AG09309 (cell line): ENCODE measurements at regions not wholly inside any gene's neighbourhood (a gene's known extent, or its start where the extent isn't known, plus 50 kb on each side); places are given as distances from the start of the nearest gene placed in this dataset.

ENCODE experiments used
- DNase-seq: peaks from one replicate; pipeline ENCODE4 v3.0.0-alpha.2; 2010; ENCODE audit warnings: low read depth
- H3K4me3 ChIP-seq: 2 replicates; pipeline ENCODE4 v1.5.1; 2011; ENCODE audit warnings: mild to moderate bottlenecking, low read depth, low read length, moderate library complexity; ENCODE audit not compliant: control insufficient read depth
- TF ChIP-seq, protein P1 (sequence below): IDR thresholded peaks from 2 replicates; pipeline ENCODE4 v1.5.1; 2011; ENCODE audit warnings: mild to moderate bottlenecking, low read depth, low read length, inconsistent platforms; ENCODE audit not compliant: insufficient read depth, control insufficient read depth; ENCODE audit errors: missing control alignments

DNA sequence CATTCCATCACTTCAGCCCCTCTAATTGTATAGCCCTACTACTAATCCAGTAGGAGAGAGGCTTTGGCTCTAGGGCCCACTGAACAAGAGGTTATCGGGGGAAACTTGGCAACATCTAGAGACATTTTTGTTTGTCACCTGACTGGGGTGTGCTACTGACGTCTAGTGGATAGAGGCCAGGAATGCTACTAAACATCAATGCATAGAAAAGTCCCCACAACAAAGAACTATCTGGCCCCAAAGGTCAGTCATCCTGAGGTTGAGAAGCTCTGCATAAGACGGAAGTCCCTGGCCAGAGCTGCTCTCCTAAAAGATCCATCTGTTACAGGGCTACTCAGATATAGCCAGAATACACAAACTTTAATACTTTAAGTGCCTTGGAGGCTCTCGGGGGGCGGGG is 570.6 kb upstream of the KLF4 start:
- TF ChIP-seq, protein P1, sequence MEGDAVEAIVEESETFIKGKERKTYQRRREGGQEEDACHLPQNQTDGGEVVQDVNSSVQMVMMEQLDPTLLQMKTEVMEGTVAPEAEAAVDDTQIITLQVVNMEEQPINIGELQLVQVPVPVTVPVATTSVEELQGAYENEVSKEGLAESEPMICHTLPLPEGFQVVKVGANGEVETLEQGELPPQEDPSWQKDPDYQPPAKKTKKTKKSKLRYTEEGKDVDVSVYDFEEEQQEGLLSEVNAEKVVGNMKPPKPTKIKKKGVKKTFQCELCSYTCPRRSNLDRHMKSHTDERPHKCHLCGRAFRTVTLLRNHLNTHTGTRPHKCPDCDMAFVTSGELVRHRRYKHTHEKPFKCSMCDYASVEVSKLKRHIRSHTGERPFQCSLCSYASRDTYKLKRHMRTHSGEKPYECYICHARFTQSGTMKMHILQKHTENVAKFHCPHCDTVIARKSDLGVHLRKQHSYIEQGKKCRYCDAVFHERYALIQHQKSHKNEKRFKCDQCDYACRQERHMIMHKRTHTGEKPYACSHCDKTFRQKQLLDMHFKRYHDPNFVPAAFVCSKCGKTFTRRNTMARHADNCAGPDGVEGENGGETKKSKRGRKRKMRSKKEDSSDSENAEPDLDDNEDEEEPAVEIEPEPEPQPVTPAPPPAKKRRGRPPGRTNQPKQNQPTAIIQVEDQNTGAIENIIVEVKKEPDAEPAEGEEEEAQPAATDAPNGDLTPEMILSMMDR, result no peak
- H3K4me3 ChIP-seq, result no peak overlapping the region
- no peak for DNase-seq

- TF ChIP-seq, protein P1, result no peak
- H3K4me3 ChIP-seq, result no peak overlapping the region
Observed at GRCh38 chr9:108058135-108058814, 568.7 kb upstream of the KLF4 start.

GRCh38 chr9:108057421-108058134 is 568.0 kb upstream of the KLF4 start:
- H3K4me3 ChIP-seq, result no peak overlapping the region
- peak; percentile 95 for DNase-seq

More at GRCh38 chr9:108058135-108058814, 568.7 kb upstream of the KLF4 start:
- DNase-seq, result no peak

DNA sequence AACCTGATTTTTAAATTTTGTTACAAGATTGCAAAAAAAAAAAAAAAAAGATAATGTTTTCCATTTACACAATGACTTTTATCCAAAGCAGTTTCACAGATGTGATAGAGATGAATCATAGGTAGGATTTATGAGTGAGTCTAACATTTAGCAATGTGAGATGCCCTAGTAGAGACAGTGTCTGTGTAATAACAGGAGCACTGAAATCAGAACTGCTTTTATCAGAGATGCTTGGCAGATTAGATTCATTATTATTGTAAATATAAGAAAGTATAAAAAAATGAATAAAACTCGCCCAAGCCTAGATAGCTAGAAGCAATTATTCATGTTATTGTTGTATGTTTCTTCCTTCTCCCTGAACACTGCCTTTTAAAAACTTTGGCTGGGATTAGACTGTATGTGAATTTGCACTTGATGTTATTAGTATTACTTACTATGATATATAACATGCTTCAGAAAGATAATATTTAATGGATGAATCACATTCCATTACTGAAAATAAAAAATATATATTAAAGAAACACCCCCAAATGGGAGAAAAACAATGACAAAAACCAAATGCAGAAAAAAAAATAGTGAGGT is 567.3 kb upstream of the KLF4 start:
- no peak overlapping the region for H3K4me3 ChIP-seq
- TF ChIP-seq, protein P1, result no peak
- DNase-seq, result peak; percentile 80

More at GRCh38 chr9:108057421-108058134, 568.0 kb upstream of the KLF4 start:
- TF ChIP-seq, protein P1, result no peak

GRCh38 chr9:108056084-108056804 is 566.7 kb upstream of the KLF4 start:
- peak overlapping the region; percentile 18 for H3K4me3 ChIP-seq
- TF ChIP-seq, protein P1, result no peak
- DNase-seq, result no peak

DNA sequence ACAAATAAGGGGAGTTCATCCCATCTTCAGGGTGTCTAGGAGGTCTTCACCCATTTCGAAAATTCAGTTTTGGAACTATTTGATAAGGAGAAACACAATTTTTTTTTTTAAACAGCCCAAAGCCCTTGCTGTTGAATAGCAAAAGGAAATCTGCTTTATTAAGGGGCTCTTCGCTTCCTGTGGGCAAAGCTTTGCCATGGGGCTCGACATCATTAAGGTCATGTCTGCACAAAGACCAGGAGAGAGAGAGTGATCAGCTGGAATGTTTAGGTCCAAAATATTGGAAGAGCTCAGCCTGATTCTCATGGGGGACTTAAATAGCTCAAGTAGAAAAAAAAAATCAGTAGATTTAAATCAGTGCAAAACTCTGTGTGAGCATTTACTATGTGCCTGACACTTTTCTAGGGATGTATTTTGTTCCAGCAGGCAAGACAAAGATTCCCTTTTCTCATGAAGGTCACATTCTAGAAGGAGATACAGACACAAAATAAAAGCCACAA is 564.6 kb upstream of the KLF4 start:
- DNase-seq, result no peak
- TF ChIP-seq, protein P1, result no peak
- H3K4me3 ChIP-seq, result no peak overlapping the region
